Prostate gland (tissue), 2 donors: ENCODE measurements at regions not wholly inside any gene's neighbourhood (a gene's known extent, or its start where the extent isn't known, plus 50 kb on each side); places are given as distances from the start of the nearest gene placed in this dataset.

ENCODE experiments used
- CTCF ChIP-seq, 4 experiments: fragments of 200-600 bp in 2 of 4; fragments of 450-650 bp in 2 of 4; sonication (generic) in 2 of 4; IDR thresholded peaks; 1 replicate in 3 of 4; 2 replicates in 1 of 4; pipeline ENCODE4 v1.5.1; 2016 to 2019; ENCODE audit warnings: antibody characterized with exemption in 4 of 4, mild to moderate bottlenecking in 2 of 4, moderate library complexity in 2 of 4
- POLR2A ChIP-seq: fragments of 450-650 bp; IDR thresholded peaks from one replicate; pipeline ENCODE4 v1.6.1; 2016; ENCODE audit warnings: antibody characterized with exemption, mild to moderate bottlenecking
- POLR2AphosphoS5 ChIP-seq: sonication (generic); formaldehyde crosslinking; IDR thresholded peaks from one replicate; pipeline ENCODE4 v1.6.1; 2017; ENCODE audit warnings: antibody characterized with exemption

GRCh38 chr5:19297934-19298333 lies 690.1 kb downstream of the CDH18 start:
- TF ChIP-seq CTCF (IDR thresholded peaks at IDR 0.05) = no peak
- TF ChIP-seq POLR2A = no peak
- TF ChIP-seq POLR2AphosphoS5 = no peak
